Kidney epithelial cell (primary cell): ENCODE measurements at regions not wholly inside any gene's neighbourhood (a gene's known extent, or its start where the extent isn't known, plus 50 kb on each side); places are given as distances from the start of the nearest gene placed in this dataset.
A peak's percentile ranks its signal among the peaks of the same experiment; 100 is the strongest.

Experiments
- DNase-seq: peaks from one replicate; pipeline ENCODE4 v3.0.0-alpha.2; 2010; ENCODE audit warnings: low read depth
- H3K27me3 ChIP-seq: 2 replicates; pipeline ENCODE4 v1.6.0; 2011; ENCODE audit warnings: low read length; ENCODE audit not compliant: control insufficient read depth, insufficient read depth
- H3K36me3 ChIP-seq: 2 replicates; pipeline ENCODE4 v1.5.1; 2011; ENCODE audit warnings: low read length; ENCODE audit not compliant: control insufficient read depth, insufficient read depth
- H3K4me3 ChIP-seq: 2 replicates; pipeline ENCODE4 v1.5.1; 2011; ENCODE audit warnings: low read depth, mild to moderate bottlenecking, control low read depth, low read length
- TF ChIP-seq, protein P1 (sequence below): IDR thresholded peaks from 2 replicates; pipeline ENCODE4 v1.5.1; 2011; ENCODE audit warnings: mild to moderate bottlenecking, moderate library complexity, low read length, control low read depth, inconsistent platforms; ENCODE audit not compliant: insufficient read depth, poor library complexity, severe bottlenecking

DNA sequence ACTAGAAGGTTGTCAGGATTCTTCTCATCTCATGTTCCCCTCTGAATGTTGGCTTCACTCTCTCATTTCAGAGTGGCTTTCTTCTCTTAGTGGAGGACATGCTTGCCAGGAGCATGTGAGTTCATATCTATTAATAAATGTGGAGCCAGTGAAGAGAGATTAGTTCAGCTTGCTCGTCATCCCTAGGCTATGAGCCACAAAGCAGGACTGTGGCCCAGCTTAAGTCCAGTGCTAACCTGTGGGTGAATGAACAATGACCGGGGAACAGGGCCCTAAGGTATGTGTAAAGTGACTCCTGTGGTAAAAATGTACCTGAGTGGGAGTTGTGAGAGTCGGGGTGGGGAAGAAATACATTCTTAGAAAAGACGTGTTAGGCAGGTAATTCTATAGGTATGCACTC, 96.9 kb upstream of the TBL1XR1 start:
- Histone ChIP-seq H3K4me3 (no peak overlapping the region), H3K27me3 (no peaks in the 10 kb centered on the region), H3K36me3 (no peaks in the 10 kb centered on the region)
- no peak for DNase-seq
- TF ChIP-seq, protein P1, sequence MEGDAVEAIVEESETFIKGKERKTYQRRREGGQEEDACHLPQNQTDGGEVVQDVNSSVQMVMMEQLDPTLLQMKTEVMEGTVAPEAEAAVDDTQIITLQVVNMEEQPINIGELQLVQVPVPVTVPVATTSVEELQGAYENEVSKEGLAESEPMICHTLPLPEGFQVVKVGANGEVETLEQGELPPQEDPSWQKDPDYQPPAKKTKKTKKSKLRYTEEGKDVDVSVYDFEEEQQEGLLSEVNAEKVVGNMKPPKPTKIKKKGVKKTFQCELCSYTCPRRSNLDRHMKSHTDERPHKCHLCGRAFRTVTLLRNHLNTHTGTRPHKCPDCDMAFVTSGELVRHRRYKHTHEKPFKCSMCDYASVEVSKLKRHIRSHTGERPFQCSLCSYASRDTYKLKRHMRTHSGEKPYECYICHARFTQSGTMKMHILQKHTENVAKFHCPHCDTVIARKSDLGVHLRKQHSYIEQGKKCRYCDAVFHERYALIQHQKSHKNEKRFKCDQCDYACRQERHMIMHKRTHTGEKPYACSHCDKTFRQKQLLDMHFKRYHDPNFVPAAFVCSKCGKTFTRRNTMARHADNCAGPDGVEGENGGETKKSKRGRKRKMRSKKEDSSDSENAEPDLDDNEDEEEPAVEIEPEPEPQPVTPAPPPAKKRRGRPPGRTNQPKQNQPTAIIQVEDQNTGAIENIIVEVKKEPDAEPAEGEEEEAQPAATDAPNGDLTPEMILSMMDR, result no peak

DNA sequence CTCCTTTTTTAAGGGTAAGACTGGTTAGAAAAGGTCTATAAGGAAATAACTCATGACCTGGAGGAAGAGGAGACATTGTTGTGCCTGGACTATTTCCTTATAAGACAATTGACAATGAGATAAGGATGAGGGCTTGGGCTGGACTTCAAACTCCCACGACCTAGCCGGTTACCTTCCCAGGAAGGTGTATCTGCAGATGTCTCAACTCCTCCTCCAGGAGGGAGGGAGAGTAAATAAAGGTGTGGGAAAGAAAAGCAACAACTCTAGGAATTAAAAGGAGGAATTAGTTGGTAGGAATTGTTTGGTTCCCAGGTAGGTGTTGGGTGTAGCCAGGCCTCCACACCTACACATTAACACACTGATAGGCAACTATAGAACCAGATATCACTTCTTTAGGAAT, 97.8 kb upstream of the TBL1XR1 start:
- H3K36me3 ChIP-seq, result no peaks in the 10 kb centered on the region
- TF ChIP-seq, protein P1, result no peak
- no peak for DNase-seq
- no peaks in the 10 kb centered on the region for H3K27me3 ChIP-seq
- no peak overlapping the region for H3K4me3 ChIP-seq

DNA sequence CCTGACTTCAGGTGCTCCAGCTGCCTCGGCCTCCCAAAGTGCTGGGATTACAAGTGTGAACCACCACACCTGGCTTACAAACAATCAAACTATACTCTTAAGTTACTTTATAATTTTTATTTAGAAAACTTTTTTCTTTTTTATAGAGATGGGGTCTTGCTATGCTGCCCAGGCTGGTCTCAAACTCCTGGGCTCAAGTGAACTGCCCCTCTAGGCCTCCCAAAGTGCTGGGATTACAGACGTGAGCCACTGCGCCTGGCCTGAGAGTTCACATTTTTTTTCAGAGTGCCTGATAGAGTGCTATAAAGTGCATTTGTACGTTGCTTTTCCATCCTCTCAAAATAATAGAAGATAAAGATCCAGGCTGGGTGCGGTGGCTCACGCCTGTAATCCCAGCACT, 102.0 kb upstream of the TBL1XR1 start:
- TF ChIP-seq, protein P1, result no peak
- Histone ChIP-seq H3K27me3 (no peaks in the 10 kb centered on the region), H3K4me3 (no peak overlapping the region), H3K36me3 (no peaks in the 10 kb centered on the region)
- DNase-seq, result no peak

DNA sequence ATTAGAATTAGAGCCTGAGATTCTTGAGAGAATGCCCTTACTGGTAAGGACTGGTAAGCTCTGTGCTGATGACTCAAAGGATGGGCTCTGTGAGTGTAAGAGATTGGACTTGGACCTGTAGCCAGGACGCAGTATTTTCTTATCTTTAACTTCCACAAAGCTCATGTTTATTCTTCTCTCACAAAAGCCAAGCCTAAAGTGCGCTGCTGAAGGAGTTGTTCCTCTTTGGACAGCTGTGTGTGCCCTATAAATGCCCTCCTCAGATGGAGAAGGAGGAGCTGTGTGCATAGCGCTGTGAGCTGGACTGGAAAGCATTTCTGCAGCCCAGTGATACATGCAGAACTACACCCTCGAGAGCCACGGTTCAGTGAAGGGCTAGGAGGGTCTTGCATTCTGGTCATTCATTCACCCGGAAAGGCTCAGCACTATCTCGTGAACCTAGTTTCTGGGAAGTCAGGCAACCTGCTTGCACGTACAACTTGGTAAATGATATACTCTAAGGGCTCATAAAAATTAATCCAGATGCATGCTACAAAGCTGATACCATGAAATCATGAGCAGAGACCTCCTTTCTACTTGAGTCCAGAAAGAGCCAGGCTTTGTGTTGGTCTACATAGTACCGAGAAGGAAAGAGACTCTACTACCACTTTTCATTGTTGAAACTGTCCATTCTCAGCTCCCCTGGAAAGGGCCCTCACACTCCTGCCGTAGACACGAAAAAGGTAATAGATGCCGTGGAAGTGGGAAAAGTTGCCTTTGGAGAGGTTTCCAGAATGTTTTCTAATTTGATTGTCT, 103.0 kb upstream of the TBL1XR1 start:
- H3K27me3 ChIP-seq, result no peaks in the 10 kb centered on the region
- H3K36me3 ChIP-seq, result no peaks in the 10 kb centered on the region
- TF ChIP-seq, protein P1, result no peak
- H3K4me3 ChIP-seq, result no peak overlapping the region
- peak; percentile 98 for DNase-seq

DNA sequence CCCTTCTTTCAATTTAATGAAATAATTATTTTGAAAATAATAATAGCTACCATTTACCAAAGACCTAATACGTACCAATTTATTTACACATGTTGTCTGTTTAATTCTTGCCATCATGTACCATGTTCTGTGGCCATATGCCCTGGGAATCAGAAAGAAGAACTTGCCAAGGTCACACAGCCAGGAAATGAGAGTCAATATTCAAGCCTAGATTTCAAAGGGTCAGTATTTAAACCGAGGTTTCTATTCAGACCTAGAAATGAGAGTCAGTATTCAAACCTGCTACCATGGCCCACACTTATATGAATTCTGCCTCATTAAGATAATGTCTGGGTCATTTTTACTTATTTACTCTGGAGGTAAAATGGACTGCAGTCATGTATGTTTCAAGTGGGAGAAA, 103.6 kb upstream of the TBL1XR1 start:
- no peak overlapping the region for H3K4me3 ChIP-seq
- TF ChIP-seq, protein P1, result no peak
- no peak for DNase-seq
- no peaks in the 10 kb centered on the region for H3K36me3 ChIP-seq
- no peaks in the 10 kb centered on the region for H3K27me3 ChIP-seq

DNA sequence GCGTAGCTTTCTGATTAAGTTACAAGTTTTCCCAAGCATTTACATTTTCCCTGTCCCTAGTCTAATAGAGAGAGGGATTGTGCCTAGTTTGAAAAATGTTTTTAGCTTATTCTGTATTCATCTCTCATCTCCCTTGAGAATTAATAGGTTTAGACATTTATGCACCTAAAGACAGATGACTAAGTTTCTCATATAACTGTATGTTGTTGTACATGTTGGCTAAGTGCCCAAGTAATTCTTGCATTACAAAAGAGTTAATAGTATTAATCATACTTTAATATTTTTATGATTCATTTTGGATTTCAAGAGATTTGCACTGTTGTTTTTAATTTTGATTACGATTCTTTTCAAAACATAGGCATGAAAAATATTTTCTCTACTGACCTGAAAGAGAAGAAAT, 109.0 kb upstream of the TBL1XR1 start:
- no peaks in the 10 kb centered on the region for H3K27me3 ChIP-seq
- no peak for DNase-seq
- TF ChIP-seq, protein P1, result no peak
- H3K4me3 ChIP-seq, result no peak overlapping the region
- no peaks in the 10 kb centered on the region for H3K36me3 ChIP-seq
